HG03460 (cell line): ENCODE measurements at regions not wholly inside any gene's neighbourhood (a gene's known extent, or its start where the extent isn't known, plus 50 kb on each side); places are given as distances from the start of the nearest gene placed in this dataset.

Source experiments
- ATAC-seq: cut with Tn5 transposase; IDR thresholded peaks from one replicate; pipeline ENCODE4 v1.9.1; 2021; ENCODE audit not compliant: unreplicated experiment

GRCh38 chr13:107231944-107232343 is 664.0 kb upstream of the ARGLU1 start:
- no peak for ATAC-seq

GRCh38 chr13:107223867-107224266 is 655.9 kb upstream of the ARGLU1 start:
- ATAC-seq, result no peak

GRCh38 chr13:107222597-107222996 is 654.7 kb upstream of the ARGLU1 start:
- ATAC-seq, result no peak

- no peak for ATAC-seq
These were observed 652.3 kb upstream of the ARGLU1 start for GRCh38 chr13:107220245-107220644.

- ATAC-seq, result no peak
These were observed 649.3 kb upstream of the ARGLU1 start for GRCh38 chr13:107217251-107217650.

- ATAC-seq, result no peak
These were observed 648.3 kb upstream of the ARGLU1 start for GRCh38 chr13:107216046-107216755.

GRCh38 chr13:107211073-107211472 is 643.1 kb upstream of the ARGLU1 start:
- ATAC-seq, result peak; percentile 94

GRCh38 chr13:107210723-107211030 is 642.7 kb upstream of the ARGLU1 start:
- ATAC-seq, result no peak

- ATAC-seq, result no peak
These were observed 642.1 kb upstream of the ARGLU1 start for GRCh38 chr13:107209824-107210722.

GRCh38 chr13:107208889-107209288 is 641.0 kb upstream of the ARGLU1 start:
- ATAC-seq, result no peak

GRCh38 chr13:107205318-107206104 is 637.6 kb upstream of the ARGLU1 start:
- ATAC-seq, result peak; percentile 98

GRCh38 chr13:107203146-107203847 is 635.4 kb upstream of the ARGLU1 start:
- no peak for ATAC-seq

DNA sequence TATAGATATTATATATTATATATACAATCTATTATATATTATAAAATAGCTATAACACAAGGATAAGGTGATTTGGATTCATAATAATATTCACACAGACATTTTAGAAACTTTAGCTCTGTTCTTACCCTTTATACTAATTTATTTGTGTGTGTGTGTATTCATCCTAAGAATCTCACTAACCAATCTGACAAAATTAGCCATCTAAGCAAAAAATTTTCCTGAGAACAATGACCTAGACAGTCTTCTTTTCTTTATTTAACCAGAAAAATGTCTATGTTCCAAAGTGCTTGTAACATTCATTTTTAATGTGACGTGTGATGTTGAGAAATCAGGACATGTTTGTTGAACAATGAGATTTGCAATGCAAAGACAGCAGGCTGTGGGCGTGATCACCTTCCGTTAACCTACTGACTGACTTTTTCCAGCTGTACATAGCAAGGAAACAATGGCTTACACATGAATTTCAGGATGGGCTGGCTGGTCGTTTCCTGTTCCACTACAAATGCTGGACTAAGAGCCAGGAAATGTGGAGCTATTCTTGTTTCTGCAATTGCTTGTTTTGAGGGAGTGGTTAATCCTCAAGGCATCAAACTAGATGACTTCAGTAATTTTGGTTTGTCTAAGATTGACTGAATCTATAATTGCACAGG is 634.6 kb upstream of the ARGLU1 start:
- ATAC-seq, result no peak

DNA sequence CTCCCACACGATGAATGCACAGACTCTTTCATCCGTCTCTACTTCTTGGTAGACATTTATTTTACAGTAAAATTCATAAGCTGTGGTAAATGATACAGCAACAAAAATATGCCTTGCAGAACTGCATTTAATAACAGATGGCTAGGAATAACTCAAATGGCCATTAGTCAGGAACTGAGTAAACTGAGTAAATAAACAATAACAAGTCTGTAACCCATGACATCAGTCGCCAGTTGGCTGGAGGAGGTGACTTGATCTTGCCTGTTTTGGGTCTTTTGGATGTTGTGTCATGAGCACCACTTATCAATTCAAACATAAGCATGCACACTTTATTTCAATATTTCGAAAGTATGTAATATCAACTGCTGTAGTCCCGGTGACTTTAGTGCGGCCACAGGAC is 632.6 kb upstream of the ARGLU1 start:
- no peak for ATAC-seq

GRCh38 chr13:107192289-107192688 is 624.4 kb upstream of the ARGLU1 start:
- no peak for ATAC-seq

GRCh38 chr13:107190065-107190464 is 622.1 kb upstream of the ARGLU1 start:
- ATAC-seq, result no peak

GRCh38 chr13:107185889-107186288 is 618.0 kb upstream of the ARGLU1 start:
- ATAC-seq, result no peak

- ATAC-seq, result no peak
These were observed 602.5 kb upstream of the ARGLU1 start for GRCh38 chr13:107170270-107170931.

DNA sequence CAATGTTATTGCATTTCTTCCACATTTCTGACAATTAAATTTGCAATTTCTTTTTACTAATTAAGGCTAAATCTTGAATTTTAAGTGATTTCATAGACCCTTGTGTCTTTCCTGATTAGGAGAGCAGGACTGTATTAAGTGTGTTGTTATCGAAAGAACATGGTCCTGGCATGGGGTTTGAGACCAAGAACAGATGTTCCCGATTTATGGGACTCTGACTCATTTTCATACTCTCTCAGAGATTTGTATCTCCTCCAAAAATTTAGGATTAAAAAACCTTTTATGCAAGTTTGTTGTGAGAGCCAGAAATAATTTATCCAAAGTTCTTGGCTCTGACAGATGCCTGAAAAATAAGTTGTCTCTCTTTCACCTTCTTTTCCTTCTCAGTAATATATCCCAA is 589.3 kb upstream of the ARGLU1 start:
- no peak for ATAC-seq

- no peak for ATAC-seq
These were observed 576.5 kb upstream of the ARGLU1 start for GRCh38 chr13:107144432-107144831.
